Amygdala (tissue), 56 donors: ENCODE measurements at regions not wholly inside any gene's neighbourhood (a gene's known extent, or its start where the extent isn't known, plus 50 kb on each side); places are given as distances from the start of the nearest gene placed in this dataset.
A peak's percentile ranks its signal among the peaks of the same experiment; 100 is the strongest.

ENCODE experiments used
- DNase-seq, 56 donors: peaks; one replicate each; lab custom pipeline; 2025; lab: John Stamatoyannopoulos, UW

- no peak for DNase-seq
Observed at GRCh38 chr16:79754501-79754900, 154.0 kb upstream of the MAF start.

- DNase-seq, result no peak
Observed at GRCh38 chr16:79754081-79754480, 153.5 kb upstream of the MAF start.

DNA sequence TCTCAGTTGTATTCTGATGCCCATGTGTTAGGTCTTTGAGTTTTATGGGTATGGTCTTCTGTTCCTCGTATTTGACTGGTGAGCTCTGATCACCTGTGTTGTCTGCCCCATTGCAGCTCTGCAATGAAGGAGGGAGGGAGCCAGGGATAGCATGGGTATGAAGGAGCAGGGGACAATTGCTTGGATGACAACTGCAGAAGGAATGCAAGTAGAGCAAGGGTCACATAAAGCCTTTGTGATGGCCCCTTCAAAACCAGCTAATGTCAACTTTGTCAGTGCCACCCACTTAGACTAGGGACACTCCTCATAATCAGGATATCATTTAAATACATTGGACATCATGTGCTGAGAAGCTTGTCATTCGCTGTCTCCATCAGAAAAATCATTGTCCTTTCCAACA, 152.7 kb upstream of the MAF start:
- no peak for DNase-seq

GRCh38 chr16:79752396-79752795, 151.9 kb upstream of the MAF start:
- DNase-seq, result no peak

- DNase-seq, result peak in 5 of 56 donors; percentile 2 to 23 (median 20)
Observed at GRCh38 chr16:79751471-79752184, 151.1 kb upstream of the MAF start.

- no peak for DNase-seq
Observed at GRCh38 chr16:79750311-79750710, 149.8 kb upstream of the MAF start.

DNA sequence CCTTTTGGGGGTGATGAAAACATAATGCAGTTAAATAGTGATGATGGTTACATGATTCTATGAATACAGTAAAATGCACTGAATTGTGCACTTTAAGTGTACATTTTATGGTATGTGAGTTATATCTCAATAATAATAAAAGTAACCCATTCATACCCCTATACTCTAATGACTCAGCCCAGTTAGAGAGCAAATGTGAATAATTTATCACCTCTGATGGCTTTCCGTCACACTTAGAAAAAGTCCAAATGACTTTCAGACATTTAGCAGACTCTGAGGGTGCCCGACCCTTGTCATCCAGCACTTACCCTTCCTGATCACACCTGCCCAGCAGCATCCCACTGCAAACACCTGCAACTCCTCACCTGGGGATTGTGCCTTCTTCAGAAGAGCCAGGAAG, 148.1 kb upstream of the MAF start:
- DNase-seq, result no peak

- DNase-seq, result no peak
Observed at GRCh38 chr16:79747688-79748087, 147.2 kb upstream of the MAF start.

DNA sequence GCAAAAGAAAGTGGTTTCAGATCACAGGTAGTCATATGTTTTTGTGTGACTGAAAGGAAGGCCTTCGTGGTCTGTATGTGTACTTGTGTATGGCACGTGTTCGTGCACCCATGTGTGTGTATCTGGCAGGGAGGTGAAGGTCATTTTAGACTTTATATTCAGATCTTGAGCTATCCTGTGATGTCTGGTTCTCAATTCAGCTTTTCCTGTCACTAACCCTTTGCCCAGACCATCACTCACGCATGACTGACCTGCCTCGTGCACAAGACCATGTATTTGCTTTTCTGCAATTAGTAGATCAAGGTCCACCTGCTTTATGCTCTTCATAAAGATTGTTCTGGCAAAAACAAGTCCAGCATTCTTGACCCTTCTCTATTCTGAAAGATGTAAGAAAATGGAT, 139.7 kb upstream of the MAF start:
- no peak for DNase-seq

GRCh38 chr16:79735271-79735670, 134.7 kb upstream of the MAF start:
- no peak for DNase-seq

GRCh38 chr16:79734721-79735120, 134.2 kb upstream of the MAF start:
- no peak for DNase-seq

DNA sequence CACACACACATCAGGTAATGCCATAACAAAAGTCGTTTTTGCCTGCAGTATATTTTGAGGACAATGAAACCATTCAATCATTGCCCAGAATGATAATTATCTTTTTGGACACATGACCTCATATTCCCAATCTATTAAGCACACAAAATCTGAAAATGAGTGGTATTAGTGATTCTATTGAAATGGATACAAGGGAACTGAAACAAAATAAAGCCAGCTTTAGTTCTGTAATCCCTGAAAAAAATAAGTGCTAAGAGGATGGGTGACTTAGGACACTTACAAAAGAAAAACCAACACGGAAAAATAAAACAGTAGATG, 128.3 kb upstream of the MAF start:
- DNase-seq, result no peak

GRCh38 chr16:79728048-79728922, 127.7 kb upstream of the MAF start:
- DNase-seq, result no peak

- no peak for DNase-seq
Observed at GRCh38 chr16:79726902-79727301, 126.4 kb upstream of the MAF start.

- DNase-seq, result no peak
Observed at GRCh38 chr16:79725051-79725450, 124.5 kb upstream of the MAF start.

DNA sequence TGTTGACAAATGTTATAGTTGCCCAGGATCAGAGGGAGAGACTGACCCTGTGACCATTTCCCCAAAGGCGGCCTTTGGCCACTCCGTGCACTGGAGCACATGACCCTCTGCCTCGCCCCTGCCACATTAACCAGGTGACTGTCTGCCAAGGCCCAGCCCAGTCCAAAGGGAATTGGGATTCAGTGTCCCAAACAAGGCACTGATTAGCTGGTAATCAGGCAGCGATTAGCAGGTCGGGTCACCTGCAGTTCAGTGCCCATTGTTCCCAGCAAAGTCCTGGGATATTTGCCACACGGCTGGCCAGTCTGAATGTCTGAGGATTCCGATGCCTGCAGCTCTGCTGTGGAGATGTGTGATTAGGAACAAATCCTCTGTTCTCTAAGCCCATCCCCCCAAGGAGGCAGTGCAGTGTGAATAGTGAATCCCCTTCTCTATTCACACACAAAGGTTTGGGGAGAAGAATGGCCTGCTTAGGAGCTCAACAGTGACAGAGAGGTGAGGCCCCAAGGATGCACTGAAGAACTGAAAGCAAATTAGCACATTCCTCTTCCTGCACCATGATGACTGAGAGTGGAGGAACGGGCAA, 123.1 kb upstream of the MAF start:
- no peak for DNase-seq

- DNase-seq, result no peak
Observed at GRCh38 chr16:79721270-79721669, 120.7 kb upstream of the MAF start.

DNA sequence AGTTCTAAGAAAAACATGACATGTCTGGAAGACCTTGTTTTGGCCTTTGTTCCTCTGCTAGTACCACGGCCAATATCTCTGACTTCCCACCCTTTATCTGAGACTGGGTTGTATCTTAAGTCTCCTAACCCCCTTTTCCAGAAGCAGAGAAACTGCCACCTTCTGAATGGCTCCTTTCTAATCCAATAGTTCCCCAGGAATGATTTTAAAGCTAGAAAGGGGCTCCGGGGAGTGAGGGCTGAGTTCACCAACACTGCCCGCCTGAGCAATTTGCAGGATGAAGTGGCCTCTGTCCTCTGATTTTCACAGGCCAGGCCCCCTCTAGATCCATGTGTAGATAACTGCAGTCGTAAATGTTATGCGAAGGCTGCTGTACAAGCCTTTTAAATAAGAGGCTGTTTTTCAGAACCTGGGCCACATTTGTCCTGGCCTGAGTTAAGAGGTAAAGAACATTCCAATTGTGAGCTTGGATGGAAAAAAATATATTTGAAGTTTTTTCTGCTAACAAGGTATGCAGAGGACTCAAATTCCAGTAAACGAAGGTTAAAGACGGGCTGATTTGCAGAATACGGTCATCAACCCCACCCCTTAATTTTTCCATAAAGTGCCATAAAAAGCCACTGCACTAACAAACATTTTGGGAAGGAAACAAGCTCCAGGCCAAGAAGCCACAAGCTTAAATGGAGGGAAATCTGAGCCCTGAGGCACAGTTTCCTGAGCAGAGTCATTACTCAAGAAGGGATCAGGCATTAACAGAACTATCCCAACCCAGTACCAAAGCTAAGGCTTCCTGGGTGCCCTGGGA, 117.0 kb upstream of the MAF start:
- no peak for DNase-seq

DNA sequence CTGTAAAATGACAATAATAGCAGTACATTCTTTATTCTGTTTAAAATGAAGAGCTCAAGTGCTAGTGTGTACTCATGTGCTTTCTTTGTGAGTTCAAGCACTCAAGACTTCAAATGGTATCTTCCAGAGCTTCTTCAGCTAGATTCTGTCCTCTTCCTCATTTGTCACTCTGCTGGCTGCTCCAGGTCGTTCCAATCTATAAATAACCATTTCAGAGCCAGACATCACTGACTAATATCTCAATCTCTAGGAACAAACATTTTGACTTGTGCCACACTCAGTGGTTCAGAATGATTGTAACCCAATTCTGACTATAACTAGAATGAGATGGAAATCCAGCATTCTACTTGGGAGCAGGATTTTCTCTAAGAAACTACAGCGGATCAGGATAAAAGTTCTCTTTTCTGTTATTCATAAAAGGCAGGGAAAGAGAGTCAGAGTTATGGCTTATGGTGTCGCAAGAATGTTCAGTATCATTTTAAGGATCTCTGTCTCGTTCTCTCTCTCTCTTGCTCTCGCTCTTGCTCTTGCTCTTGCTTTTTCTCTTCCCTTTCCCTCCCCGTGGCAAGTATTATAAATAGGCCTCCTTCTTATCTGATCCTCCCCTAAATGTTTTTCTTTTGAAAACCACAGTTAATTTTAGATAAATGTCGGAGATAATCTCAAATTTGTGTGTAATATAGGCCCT, 116.3 kb upstream of the MAF start:
- DNase-seq, result no peak

- DNase-seq, result no peak
Observed at GRCh38 chr16:79715061-79715460, 114.5 kb upstream of the MAF start.
